Thoracic aorta (tissue), 2 donors: ENCODE measurements at regions not wholly inside any gene's neighbourhood (a gene's known extent, or its start where the extent isn't known, plus 50 kb on each side); places are given as distances from the start of the nearest gene placed in this dataset.

Experiments
- ATAC-seq: fragments of 150-250 bp; one replicate; pipeline ENCODE4 v1.8.0; 2017; ENCODE audit warnings: low read depth; ENCODE audit not compliant: insufficient number of reproducible peaks, low FRiP score
- DNase-seq: peaks from one replicate; pipeline ENCODE4 v3.0.0-alpha.2; 2020; ENCODE audit warnings: low spot score
- H3K27ac ChIP-seq, 2 donors: fragments of 200-600 bp; sonication (generic); 1 replicate in 1 of 2; 2 replicates in 1 of 2; pipeline ENCODE4 v1.5.1; 2016; ENCODE audit warnings: mild to moderate bottlenecking in 2 of 2, moderate library complexity in 2 of 2
- H3K27me3 ChIP-seq: fragments of 200-600 bp; sonication (generic); replicated peaks from 2 replicates; pipeline ENCODE4 v1.6.0; 2016; ENCODE audit warnings: mild to moderate bottlenecking; ENCODE audit not compliant: insufficient read depth
- H3K36me3 ChIP-seq: fragments of 200-600 bp; sonication (generic); one replicate; pipeline ENCODE4 v1.5.1; 2016
- H3K4me1 ChIP-seq, 2 donors: fragments of 200-600 bp; sonication (generic); 1 replicate in 1 of 2; 2 replicates in 1 of 2; pipeline versions ENCODE4 v1.5.1 to v1.6.0; 2016; ENCODE audit warnings: low read depth in 2 of 2, mild to moderate bottlenecking in 1 of 2; ENCODE audit not compliant: control insufficient read depth in 1 of 2
- H3K4me3 ChIP-seq: fragments of 200-600 bp; sonication (generic); 2 replicates; pipeline ENCODE4 v1.5.1; 2016; ENCODE audit warnings: mild to moderate bottlenecking
- H3K9me3 ChIP-seq: fragments of 200-600 bp; sonication (generic); 2 replicates; pipeline ENCODE4 v1.5.1; 2016
- TF ChIP-seq, protein P1 (sequence below): fragments of 200-600 bp; sonication (generic); IDR thresholded peaks from one replicate; pipeline ENCODE4 v1.5.1; 2019; ENCODE audit warnings: antibody characterized with exemption

GRCh38 chr13:86710896-86711295 is 911.7 kb upstream of the SLITRK6 start:
- Histone ChIP-seq H3K27ac (no peak overlapping the region), H3K27me3 (no peaks in the 10 kb centered on the region), H3K4me3 (no peak overlapping the region), H3K4me1 (no peaks in the 10 kb centered on the region), H3K9me3 (no peaks in the 10 kb centered on the region), H3K36me3 (no peaks in the 10 kb centered on the region)
- TF ChIP-seq, protein P1, sequence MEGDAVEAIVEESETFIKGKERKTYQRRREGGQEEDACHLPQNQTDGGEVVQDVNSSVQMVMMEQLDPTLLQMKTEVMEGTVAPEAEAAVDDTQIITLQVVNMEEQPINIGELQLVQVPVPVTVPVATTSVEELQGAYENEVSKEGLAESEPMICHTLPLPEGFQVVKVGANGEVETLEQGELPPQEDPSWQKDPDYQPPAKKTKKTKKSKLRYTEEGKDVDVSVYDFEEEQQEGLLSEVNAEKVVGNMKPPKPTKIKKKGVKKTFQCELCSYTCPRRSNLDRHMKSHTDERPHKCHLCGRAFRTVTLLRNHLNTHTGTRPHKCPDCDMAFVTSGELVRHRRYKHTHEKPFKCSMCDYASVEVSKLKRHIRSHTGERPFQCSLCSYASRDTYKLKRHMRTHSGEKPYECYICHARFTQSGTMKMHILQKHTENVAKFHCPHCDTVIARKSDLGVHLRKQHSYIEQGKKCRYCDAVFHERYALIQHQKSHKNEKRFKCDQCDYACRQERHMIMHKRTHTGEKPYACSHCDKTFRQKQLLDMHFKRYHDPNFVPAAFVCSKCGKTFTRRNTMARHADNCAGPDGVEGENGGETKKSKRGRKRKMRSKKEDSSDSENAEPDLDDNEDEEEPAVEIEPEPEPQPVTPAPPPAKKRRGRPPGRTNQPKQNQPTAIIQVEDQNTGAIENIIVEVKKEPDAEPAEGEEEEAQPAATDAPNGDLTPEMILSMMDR: no peak
- DNase-seq (no peak), ATAC-seq (no peak)

DNA sequence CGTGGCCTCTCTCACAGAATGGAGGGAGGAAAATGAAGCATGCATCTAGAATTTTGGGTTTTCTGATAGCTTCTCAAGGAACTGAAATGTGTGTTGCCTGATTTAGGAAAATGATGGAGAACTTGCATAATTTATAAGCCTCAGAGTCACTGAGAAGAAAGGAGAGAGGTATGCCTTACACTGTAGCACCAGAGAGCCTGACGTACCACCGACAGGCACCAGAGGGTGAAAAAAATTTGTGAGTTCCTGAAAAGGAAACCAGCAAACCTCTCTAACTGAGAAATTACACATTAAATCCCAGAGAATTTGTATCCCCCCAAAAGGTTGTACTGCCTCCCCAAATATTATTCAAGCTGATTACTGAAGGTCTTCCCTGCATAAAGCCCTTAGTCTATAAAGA is 915.3 kb upstream of the SLITRK6 start:
- Histone ChIP-seq H3K36me3 (no peaks in the 10 kb centered on the region), H3K27me3 (no peaks in the 10 kb centered on the region), H3K4me1 (no peaks in the 10 kb centered on the region), H3K9me3 (no peaks in the 10 kb centered on the region), H3K27ac (no peak overlapping the region), H3K4me3 (no peak overlapping the region)
- DNase-seq: no peak
- TF ChIP-seq, protein P1: no peak
- ATAC-seq: no peak

DNA sequence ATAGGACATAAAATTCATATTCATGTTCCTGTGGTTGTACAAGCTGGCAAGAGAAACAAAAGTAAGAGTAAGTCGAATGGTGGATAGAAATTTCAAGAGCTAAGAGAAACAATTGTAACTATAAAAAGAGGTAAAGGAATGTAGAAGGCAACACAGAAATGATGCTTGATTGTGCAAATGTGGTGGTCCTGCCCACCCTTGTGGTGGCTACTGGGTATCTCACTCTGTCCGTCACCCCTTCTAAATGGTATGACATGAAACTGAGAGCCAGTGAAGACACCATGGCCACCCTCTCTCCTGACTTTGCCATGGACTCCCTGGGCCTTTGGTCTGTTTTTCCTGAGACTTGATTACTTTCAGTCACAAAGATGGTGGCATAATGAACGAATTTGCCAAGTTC is 925.9 kb upstream of the SLITRK6 start:
- Histone ChIP-seq H3K27me3 (no peaks in the 10 kb centered on the region), H3K36me3 (no peaks in the 10 kb centered on the region), H3K4me3 (no peak overlapping the region), H3K9me3 (no peaks in the 10 kb centered on the region), H3K27ac (no peak overlapping the region), H3K4me1 (no peaks in the 10 kb centered on the region)
- ATAC-seq (no peak), DNase-seq (no peak)
- TF ChIP-seq, protein P1: no peak

DNA sequence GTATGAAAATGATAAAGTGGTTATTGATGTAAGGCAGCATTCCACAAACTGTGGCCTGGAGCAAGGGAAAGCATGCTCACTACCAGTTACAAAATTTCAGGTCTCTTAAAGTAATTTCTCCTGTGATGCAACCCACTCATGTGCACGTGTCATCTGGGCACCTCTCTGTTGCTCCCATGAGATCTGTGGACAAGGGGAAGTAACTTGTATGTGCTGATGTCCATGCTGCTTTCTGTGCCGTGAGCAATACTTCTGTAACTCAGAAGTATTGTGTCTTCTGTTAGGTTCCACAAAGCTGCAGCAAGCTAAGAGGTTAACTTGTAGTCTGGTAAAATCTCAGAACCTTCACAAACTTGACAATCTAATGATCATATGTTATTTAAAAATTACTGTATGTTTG is 930.0 kb upstream of the SLITRK6 start:
- Histone ChIP-seq H3K27me3 (no peaks in the 10 kb centered on the region), H3K4me1 (no peaks in the 10 kb centered on the region), H3K27ac (no peak overlapping the region), H3K4me3 (no peak overlapping the region), H3K36me3 (no peaks in the 10 kb centered on the region), H3K9me3 (no peaks in the 10 kb centered on the region)
- ATAC-seq: no peak
- TF ChIP-seq, protein P1: no peak
- DNase-seq: no peak

- Histone ChIP-seq H3K4me3 (no peak overlapping the region), H3K9me3 (no peaks in the 10 kb centered on the region), H3K27me3 (no peaks in the 10 kb centered on the region), H3K36me3 (no peaks in the 10 kb centered on the region), H3K4me1 (no peaks in the 10 kb centered on the region), H3K27ac (no peak overlapping the region)
- DNase-seq: no peak
- no peak for ATAC-seq
- TF ChIP-seq, protein P1: no peak
Observed at GRCh38 chr13:86731987-86732386, 932.8 kb upstream of the SLITRK6 start.
